ENCODE measurements at regions not wholly inside any gene's neighbourhood (a gene's known extent, or its start where the extent isn't known, plus 50 kb on each side); places are given as distances from the start of the nearest gene placed in this dataset.
A peak's percentile ranks its signal among the peaks of the same experiment; 100 is the strongest.

- TF ChIP-seq CTCF (IDR thresholded peaks at IDR 0.05; ENCODE audit: low read depth, low read length): no peak
- H3K4me3 ChIP-seq (replicated peaks in 1 of 2; ENCODE audit: low read depth in 2 of 2, low read length in 2 of 2): no peak overlapping the region
- DNase-seq (ENCODE audit: low read depth in 2 of 2): no peak
Observed at GRCh38 chr16:8381814-8382213, 208.5 kb downstream of the TMEM114 start.

DNA sequence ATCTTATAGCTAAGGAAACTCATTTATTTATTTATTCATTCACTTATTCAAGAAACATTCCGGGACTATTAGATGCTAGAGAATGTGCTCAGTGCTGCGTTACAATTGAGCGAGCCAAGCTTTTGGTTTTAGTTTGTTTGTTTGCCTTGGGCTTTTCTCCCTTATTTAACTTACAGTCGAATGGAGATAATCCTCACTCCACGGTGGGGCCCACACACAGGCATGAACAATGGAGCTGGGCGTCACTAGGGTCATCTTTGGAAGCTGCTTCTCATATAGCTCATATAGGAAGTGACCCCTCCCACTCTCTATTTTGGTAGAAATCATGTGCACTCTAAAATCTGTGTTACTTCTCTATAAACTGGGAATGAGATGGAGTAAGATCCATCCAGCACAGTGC lies 210.0 kb downstream of the TMEM114 start:
- no peak for TF ChIP-seq CTCF (IDR thresholded peaks at IDR 0.05; ENCODE audit: low read depth, low read length)
- no peak for DNase-seq (ENCODE audit: low read depth in 2 of 2)
- H3K4me3 ChIP-seq (replicated peaks in 1 of 2; ENCODE audit: low read depth in 2 of 2, low read length in 2 of 2): no peak overlapping the region

DNA sequence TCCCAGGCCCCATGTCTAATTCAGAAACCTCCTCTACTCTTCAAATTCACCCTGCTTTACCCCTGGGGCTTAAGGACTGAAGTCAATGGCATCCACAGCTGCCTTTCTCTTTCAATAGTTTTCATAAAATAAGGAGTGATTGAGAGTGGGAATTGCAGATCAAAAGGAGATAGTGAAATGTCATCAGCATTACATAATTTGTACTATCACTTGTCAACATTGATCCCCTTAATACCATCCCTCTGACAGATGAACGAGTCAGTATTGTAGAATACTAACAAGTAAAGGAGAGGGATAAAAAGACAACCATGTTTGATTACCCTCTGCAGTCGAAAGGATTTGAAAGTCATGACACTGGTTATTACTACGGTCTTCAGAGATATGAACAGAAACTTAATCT lies 212.4 kb downstream of the TMEM114 start:
- no peak for TF ChIP-seq CTCF (IDR thresholded peaks at IDR 0.05; ENCODE audit: low read depth, low read length)
- no peak overlapping the region for H3K4me3 ChIP-seq (replicated peaks in 1 of 2; ENCODE audit: low read depth in 2 of 2, low read length in 2 of 2)
- DNase-seq (ENCODE audit: low read depth in 2 of 2): no peak

DNA sequence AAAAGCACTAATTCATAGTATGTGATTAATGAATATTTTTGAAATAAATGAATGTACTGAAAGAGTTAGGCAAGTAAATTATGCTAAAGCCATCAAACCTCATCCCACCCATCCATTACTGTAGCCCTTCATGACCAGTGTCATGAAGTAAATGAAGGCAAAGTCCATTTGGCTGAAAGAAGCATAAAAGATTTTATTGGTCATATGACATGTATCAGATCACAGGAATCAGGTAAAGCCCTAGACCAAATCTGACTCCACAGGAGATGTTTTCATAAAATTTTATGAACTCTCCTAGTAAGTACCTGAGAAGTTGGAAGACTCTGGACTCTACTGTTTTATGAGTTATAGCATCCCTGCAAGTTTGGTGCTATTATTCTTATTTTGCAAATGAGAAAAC lies 213.5 kb downstream of the TMEM114 start:
- H3K4me3 ChIP-seq (replicated peaks in 1 of 2; ENCODE audit: low read depth in 2 of 2, low read length in 2 of 2): no peak overlapping the region
- DNase-seq (ENCODE audit: low read depth in 2 of 2): no peak
- no peak for TF ChIP-seq CTCF (IDR thresholded peaks at IDR 0.05; ENCODE audit: low read depth, low read length)

DNA sequence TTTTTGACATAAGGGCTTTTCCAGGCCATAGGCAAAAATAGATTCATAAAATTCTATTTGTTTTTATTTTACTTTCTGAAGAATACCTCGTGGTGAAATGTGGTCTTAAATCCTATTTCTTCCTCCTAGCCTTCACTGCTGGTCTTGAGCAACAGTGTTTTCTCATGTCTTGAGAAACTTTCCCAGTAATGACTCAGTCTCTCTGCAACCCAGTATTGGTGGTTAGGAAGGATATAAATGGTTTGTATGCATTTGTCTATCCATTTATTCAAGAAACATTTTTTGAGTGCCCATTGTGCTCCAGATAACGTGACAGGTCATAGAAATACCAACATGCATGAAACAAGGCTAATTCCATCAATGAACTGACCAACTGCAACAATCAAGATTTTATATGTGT lies 213.9 kb downstream of the TMEM114 start:
- H3K4me3 ChIP-seq (replicated peaks in 1 of 2; ENCODE audit: low read depth in 2 of 2, low read length in 2 of 2): no peak overlapping the region
- peak in 1 of 2 donors; percentile 2 for DNase-seq (ENCODE audit: low read depth in 2 of 2)
- TF ChIP-seq CTCF (IDR thresholded peaks at IDR 0.05; ENCODE audit: low read depth, low read length): no peak

DNA sequence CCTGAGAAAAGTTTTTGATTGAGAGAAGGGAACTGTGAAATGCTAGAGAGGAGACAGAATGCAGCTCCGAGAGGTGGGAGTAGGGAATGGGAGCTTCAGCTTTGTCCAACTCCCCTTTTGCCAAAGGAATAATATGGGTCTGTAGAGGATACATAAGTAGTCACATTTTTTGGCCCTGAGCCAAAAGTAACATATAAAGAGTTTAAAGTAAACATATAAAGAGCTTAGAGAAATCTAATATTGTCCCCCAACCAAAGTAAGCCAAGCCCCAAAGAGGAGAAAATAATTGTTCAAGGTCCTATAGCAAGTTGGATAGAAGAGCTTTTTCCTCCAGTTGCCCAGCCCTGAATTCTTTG lies 215.1 kb downstream of the TMEM114 start:
- no peak overlapping the region for H3K4me3 ChIP-seq (replicated peaks in 1 of 2; ENCODE audit: low read depth in 2 of 2, low read length in 2 of 2)
- TF ChIP-seq CTCF (IDR thresholded peaks at IDR 0.05; ENCODE audit: low read depth, low read length): no peak
- DNase-seq (ENCODE audit: low read depth in 2 of 2): no peak

DNA sequence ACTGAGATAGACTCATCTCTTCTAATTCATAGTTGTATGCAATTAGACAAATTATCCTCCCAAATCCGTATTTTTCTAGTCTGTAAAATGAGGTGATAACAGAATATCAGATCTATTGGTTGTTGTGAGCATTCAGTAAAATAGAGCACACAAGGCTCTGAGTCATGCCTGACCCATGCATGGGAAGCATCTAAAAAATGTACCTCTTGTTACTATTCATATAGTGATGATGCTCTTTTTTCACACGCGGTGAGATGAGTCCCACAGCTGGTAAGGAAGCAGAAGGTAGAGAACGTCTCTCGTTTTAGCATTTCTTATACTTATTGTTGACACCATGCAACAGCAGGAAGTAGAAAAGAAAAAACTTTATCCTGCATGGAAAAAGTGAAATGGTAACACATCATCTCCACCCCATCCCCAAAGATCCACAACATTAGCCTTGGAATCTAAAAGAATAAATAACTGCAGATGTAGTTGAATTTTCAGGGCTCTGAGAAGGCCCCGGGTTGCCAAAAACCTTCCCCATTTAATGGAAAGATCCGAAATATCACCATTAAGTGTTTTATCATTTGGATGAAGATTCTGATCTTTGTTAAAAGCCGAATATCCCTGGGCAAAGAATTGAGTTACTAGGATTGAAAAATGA lies 215.6 kb downstream of the TMEM114 start:
- H3K4me3 ChIP-seq (replicated peaks in 1 of 2; ENCODE audit: low read depth in 2 of 2, low read length in 2 of 2): no peak overlapping the region
- no peak for TF ChIP-seq CTCF (IDR thresholded peaks at IDR 0.05; ENCODE audit: low read depth, low read length)
- peak in 1 of 2 donors; percentile 30 for DNase-seq (ENCODE audit: low read depth in 2 of 2)
